RPMI8226 (cell line): ENCODE measurements at regions not wholly inside any gene's neighbourhood (a gene's known extent, or its start where the extent isn't known, plus 50 kb on each side); places are given as distances from the start of the nearest gene placed in this dataset.
A peak's percentile ranks its signal among the peaks of the same experiment; 100 is the strongest.
"Not testable (repeated sequence)": the region's sequence is repeated elsewhere in the genome, so short reads cannot be mapped to it uniquely, and the experiment has no call there.

Source experiments
- DNase-seq: peaks from one replicate; pipeline ENCODE4 v3.0.0-alpha.2; 2015

DNA sequence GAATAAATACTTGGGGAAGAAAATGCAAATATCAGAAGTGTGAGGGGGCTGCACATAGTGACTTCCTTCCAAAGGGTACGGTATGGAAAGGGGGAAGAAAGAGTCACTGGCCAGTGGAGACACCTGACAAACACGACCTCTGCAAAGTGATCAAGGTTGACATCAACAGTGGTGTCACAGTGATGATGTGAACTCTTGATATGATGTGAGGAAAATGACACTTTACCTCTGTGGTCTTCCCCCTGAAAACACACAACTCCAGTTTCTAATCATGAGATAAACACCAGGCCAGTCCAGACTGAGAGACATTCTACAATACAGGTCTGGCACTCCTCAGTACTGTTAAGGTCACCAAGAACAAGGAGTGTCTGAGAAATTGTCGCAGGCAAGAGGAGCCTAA lies 169.7 kb downstream of the BUB3 start:
- DNase-seq: no peak

DNA sequence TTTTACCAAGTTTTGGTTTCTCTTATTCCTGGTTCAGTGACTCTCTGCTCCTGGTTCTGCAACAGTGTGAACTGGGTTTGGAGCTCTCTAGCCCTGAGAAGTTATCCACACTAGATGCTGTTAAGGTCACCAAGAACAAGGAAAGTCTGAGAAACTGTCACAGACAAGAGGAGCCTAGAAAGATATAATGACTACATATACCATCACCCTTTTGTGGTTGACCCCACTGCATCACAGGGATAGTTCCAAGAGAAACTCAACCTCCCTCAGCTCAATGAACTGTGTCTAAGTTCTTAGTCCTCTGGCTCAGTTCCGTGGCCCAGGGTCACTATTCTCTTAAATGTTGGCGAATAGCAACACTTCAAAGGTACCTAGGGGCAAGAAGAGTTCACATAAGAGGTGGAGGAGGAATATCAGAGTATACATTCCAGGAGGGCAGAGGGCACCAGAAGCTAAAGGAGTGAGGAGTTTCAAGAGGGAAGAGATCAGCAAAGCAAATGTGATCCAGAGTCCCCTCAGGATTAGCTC lies 171.5 kb downstream of the BUB3 start:
- DNase-seq: no peak

DNA sequence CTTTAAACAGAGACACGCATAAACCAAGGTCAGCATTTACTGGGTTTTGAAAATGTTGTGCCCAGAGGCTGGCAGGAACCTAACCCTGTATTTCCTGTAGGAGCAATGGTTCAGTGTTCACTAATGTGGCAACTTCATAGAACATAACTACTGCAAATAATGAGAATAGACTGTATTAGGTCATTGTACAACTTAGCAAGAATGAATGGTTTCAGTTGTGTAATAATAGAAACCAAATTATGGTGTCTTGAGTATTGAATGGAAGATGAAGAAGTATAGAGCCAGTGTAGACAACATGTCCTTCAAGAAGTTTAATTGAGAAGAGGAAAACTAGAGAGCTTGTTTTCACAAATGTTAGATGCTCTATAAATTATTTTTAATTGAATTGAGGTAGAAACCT lies 172.5 kb downstream of the BUB3 start:
- DNase-seq: no peak

DNA sequence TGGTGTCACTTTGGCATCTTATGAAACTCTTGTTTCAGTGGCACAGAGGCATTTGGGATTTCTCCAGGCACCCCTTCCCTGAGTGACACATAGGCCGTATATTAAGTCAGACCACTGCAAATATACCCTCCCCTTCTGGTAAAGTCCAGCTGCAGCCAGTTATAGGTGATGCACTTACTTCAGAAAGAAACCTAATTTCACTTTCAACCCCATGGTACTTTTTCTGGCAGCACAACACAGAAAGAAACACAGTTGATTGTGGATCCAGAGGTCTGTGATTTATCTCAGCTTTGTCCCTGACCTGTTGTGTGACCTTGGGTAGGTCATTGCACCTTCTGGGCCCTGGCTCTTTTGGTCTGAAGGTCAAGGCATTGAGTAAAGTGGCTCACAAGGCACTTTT lies 173.2 kb downstream of the BUB3 start:
- no peak for DNase-seq

DNA sequence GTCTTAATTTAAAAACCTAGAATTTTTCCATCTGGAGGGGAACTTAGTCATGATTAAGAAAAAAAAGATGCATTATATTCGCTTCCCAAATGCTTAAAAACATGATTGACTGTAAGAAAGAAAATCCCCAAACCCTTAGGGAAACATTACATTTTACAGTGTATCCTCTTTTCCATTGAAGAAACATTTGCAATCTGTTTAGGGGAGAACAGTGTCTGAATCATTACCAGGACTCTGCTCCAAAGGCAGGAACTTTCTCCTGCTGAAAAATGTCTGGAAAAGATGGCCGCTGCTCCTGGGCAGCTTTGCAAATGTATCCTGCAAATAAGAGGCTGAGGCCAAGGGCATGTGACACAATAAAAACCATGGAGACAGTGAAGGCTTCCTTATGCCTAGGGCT lies 173.7 kb downstream of the BUB3 start:
- no peak for DNase-seq

DNA sequence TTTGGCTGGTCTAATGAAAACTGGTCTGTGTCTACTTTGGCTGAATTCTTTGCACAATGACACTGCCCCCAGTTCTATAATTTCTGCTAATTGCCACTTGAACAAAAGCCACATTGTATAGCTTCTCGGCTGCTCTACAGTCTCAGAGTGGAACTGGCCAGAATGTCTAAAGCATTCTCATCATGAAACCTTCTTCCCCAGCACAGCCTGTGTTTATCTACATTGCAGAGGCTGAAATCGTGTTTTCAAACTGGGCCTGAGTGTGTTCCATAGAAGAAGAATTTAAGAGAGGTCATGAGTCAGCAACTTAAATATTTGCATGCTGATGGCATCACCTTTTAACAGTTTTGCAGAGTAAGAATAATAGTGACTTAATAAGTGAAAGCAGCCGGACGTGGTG lies 177.2 kb downstream of the BUB3 start:
- no peak for DNase-seq

DNA sequence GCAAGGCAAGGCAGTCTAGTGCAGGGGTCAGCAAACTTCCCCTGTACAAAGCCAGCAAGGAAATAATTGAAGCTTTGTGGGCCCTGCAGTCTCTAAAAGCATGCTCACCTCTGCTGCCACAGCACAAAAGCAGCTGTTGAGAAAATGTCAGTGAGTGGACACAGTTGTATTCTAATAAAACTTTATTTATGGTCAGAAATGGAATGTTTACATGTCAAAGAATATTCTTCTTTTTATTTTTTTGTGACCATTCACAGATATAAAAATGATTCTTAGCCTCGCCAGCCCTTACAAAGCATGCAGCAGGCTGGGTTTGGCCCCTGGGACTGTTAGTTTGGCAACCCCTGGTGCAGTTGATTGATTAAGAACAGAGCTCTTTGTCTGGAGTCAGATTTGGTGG lies 192.4 kb downstream of the BUB3 start:
- DNase-seq: no peak

DNA sequence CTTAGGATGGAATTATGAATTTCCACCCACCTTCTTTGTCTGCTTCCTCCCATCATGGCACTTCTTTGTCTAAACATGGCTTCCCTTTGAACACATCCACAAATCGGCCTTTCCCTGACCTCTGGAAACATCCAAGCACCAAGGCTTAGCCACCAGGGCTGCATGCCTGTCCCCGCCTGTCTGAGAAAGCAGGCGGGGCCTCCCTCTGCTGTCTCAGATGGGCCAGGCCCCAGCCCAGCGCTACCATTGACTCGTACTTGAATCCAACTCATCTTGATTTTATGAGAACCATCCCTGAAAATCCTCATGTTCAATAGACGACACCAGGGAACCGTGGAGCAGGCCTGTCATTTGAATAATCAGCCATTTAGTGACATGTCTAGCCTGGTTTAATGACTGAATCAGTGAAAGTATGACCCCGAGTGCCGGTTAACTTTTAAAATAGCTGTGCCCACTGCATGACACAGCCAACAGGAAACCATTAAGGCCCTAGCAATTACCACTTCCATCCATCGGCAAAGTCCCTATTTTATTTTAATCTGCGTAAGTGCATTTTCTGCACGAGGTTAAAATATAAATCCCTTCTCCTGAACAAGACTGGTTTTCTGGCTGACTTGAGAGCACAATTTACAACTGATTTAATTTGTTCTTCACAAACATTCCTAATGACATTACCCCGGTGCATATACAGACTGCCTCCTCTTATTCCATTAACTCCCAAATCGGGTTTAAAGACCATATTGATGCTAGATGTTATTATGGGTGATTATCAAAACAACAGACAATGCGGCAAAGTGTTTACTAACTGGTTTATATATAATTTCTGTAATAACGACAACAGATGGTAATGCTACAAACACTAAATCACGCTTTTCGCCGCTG lies 194.7 kb downstream of the BUB3 start:
- DNase-seq: no peak

DNA sequence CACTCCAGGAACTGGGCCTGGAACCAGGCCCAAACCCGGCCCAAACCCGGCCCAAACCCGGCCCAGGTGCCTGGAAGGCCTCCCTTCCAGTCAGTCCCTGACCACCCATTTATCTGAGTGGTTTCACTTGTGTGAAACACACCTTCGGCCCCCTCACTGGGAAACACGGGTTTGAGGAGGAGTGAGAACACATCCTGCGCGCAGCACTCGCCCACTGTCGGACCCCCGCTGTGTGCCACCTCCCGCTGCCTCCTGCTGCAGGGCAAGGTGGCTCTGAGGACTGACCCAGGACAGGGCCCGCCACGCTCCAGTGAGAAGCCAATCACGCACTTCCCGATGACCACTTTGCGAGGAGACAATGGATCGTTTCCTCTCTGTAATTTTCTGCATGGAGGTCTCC lies 197.5 kb downstream of the BUB3 start:
- DNase-seq: no peak

DNA sequence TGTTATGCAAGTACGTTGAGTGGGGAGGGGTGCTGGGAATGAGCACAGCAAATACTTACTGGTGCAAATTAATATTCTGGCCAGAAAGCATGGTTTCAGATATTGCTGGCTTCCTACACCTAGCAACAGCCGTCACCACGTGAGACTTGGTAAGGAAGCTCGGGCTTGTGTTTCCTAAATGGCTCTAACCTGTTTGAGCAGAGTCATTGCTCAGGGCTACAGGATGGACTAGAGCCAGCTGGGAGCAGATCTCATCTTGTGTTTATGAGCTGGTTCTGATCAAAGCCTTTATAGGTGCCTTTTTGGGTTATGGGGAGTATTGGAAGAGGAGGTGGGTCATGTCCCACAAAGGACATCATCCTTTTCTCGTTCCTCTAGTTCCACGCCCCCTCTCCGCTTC lies 200.3 kb downstream of the BUB3 start:
- DNase-seq: no peak

DNA sequence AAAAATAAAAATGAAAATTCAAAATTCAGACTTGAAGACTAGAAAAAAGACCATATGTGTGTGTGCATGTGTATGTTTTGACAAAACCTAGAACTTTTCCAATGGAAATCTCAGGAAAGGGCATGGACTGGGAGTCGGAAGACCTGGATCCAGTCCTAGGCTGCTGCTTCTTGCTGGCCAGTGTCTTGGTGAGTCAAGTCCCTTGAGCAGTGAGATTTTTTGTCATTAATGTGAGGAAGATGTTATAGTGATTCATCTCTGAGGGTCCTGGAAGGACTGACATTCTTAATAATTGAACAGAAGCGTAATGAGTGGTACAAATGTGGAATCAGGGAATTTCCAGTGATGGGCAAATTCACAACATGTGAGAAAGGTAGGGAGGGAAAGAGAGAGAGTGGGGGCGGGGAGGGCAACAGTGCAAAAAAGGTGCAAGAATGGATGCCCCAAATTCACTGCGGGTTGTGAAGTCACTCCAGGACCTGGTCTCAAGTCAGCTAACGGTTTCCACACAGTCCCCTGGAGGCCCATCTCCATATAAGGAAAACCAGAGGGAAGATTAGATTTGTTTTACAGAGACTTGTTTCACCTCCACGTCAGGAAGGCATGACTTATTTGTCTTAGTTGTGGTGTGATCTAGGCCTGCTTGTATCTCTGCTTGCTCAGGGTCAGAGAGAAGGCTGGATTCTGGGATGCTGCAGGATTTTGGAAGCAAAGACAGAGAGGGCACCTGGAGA lies 201.7 kb downstream of the BUB3 start:
- no peak for DNase-seq

DNA sequence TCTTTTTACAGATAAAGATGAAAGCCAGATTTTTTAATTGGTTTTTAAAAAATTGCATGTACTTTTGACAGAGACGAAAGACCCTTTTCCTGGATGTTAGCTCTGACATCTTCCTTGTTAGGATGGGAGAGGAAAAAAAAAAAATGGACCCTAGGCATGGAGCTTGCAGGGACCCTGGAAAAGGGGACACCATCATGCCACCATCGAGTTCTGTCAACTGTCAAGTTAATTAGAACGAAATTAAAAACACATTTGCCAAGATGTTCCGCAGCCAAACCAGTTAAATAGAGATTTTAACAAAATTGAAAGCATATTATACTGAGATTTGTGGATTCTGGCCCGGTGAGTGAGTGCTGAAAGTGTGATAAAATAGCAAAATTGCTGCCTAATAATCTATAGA lies 202.6 kb downstream of the BUB3 start:
- no peak for DNase-seq

DNA sequence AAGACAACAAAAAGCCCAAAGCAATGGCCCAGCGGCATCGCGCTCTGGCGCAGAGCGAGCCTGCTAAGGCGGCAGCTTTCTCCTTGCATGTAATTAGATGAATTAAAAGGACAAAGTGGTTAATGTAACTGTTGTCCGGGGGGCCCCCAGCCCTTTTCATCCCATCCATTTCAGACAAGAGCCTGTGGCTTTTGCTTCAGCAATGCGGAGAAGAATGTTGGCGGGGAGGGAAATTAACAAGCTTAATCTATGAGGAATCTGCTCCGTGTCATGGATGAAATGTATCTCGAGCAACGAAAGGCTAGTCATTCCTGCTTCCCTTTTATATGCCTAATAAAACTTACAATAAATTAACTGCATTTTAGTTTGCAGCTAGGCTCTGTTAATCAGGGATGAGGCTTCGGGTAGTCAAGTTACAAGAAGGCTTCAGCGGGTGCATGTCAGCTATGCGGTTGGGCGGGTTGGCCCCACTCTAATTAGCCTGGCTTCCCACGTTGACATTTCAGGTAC lies 203.3 kb downstream of the BUB3 start:
- DNase-seq: no peak

DNA sequence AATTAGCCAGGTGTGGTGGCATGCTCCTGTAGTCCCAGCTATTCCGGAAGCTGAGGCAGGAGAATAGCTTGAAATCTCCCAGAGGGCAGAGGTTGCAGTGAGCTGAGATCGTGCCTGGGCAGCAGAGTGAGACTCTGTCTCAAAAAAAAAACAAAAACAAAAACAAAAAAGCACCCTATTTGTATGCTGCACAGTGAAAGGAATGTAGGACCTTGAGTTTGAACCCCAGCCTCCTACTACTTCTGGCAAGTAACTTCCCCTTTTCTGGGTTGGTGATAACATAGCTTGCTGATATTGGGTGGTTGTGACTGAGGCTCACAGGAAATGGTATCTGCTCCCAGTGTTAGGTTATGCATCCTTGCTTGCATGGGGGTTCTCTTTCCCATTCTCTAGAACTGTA lies 205.3 kb downstream of the BUB3 start:
- DNase-seq: peak; percentile 35

DNA sequence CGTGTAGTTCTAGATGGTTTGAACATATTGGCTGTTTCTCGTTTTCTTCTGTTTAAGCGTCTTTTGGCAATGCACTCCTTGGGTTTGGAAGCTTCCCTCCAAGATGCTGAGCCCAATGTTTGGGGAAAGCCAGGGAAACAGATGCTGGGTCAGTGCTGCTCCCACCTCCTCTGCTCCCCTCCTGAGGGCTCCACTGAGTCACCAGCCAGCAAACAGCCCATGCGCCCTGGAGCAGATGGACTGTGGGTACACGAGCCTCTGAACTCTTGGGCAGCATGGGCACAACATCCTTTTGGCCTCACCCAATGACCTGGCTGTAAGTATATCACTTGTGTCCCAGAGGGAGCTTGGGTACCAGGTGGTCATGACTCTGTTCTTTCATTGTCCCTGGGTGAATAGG lies 207.6 kb downstream of the BUB3 start:
- no peak for DNase-seq

DNA sequence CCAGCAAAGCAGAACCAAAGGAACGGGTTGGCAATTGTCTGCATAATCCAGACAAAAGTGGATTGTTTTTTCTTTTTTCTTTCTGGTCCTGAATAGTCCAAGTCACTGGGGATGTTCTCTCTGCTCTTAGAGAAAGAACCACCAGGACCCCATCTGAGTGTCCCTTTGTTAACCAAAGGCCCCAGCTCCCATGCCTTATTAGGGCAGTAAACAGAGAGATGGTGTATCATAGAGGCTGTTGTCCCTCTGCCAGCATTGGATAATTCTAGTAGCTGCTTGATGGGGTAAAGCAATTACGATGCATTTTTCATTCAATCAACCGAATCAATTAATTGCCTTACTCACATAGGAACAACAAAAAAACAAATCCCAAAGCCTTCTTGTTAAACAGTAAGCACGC lies 213.0 kb downstream of the BUB3 start:
- no peak for DNase-seq

DNA sequence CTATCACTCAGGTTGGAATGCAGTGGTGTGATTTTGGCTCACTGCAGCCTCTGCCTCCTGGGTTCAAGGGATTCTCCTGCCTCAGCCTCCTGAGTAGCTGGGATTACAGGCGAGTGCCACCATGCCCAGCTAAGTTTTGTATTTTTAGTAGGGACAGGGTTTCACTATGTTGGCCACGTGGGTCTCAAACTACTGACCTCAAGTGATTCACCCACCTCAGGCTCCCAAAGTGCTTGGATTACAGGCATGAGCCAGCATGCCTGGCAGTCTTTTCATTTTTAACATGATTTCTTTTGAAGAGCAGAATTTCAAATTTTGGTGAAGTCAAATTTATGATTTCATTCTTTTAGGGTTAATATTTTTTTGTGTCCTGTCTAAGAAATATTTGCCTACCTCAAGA lies 217.4 kb downstream of the BUB3 start:
- not testable (repeated sequence) for DNase-seq

DNA sequence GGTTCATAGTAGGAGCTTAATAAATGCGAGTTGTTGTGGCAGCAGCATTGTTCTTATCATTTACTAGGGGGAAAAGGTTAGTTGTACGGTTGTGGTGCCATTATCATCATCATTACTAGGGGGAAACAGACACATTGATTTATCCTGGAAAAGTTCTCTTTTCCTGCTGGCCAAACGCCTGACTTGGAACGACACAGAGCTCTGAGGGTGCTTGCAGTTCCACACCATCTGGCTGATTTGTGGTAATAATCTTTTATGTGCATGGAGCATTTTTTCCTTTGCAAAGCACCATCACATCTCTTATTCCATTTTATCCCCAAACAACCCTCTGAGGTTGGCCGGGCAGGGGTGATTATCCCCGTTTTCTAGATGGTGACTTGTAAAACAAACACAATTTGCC lies 219.4 kb downstream of the BUB3 start:
- DNase-seq: no peak

DNA sequence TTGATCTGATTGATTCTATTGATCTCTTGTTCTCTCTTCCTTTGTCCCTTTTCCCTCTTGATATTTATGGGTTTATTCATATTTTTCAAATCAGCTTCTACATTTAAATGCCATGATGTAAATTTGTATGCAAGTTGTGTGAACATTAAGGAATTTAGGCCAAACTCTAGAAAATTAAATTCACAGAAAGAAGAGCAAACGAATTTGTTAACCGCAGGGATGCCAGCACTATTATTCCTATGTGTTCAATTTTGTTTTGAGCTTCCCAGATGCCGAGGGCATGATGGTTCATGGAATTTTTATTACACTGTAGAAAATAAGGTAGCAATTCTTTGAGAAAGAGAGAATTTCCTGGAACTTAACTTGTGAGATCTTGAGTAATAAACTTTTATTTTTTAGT lies 220.9 kb downstream of the BUB3 start:
- DNase-seq: no peak

DNA sequence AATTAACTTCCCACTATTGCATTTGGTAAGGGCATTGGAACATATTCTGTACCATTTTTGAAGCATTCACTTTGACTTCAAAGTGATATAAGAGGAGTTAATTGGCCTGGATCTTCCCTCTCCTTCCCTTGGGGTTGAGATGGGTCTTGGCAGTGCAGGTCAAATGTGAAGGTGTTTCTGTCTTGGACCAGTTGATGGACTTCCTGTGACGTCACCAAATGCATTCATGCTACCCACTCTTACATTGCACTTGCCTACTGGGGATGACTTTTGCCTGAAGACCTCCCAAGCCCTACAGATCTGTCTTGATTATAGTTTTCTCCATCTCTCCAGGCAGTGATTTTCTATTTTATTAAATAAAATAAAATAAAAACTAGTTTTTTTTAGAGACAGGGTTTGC lies 221.5 kb downstream of the BUB3 start:
- DNase-seq: no peak

DNA sequence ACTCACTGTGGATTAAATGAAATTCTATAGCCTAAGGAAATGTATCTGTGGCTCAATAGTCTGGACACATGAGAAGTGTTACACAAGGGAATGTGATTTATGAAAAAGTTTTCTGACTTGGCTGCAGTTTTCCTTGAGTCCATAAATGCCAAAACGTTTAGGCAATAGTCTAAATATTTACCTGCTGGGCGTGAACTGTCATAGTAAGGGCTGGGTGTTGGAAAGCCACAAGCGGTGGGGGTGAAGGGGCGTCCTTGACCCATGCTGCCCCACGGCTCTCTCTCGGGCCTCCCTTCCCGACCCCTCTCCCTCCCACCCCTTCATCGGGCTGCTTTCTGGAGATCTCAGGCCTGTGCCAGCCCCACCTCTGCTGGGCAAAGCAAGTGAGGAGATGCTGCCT lies 223.7 kb downstream of the BUB3 start:
- DNase-seq: no peak

DNA sequence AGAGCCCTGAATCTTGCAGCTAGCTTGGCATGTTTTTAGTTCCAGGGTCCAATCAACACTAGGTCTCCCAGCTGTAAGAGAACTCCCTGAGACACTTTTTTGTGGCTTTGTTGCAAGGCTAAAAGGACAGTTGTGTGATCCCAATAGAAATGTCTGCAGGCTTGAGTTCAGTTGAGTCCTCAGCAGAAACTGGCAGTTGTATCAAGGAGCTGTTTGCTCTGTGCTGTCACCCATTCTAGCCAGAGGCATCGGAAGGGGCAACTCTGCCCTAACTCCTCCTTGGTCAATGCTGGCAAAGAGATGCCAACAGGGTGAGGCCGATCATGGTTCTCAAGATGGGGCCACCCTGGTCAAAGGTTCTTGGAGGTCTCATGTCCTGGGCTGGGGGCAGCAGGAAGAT lies 224.1 kb downstream of the BUB3 start:
- no peak for DNase-seq

DNA sequence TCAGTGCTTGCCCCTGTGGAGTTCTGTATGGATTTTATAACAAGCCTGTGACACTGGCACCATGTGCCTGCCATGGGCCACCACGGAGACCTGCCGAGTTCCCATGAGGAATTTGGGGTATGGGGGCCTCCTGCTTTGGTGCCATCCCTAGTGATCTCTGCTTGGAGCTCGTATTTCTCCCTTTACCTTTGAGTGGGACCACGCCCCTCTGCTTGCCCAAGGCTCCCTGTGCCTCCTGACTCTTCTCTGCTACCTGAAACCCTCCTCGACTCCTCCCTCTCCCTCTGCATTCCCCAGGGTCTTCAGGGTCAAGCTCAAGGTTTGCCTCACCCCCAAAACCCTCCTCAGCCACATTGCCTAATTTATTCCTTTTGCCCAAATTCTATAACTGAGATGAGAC lies 225.0 kb downstream of the BUB3 start:
- no peak for DNase-seq

DNA sequence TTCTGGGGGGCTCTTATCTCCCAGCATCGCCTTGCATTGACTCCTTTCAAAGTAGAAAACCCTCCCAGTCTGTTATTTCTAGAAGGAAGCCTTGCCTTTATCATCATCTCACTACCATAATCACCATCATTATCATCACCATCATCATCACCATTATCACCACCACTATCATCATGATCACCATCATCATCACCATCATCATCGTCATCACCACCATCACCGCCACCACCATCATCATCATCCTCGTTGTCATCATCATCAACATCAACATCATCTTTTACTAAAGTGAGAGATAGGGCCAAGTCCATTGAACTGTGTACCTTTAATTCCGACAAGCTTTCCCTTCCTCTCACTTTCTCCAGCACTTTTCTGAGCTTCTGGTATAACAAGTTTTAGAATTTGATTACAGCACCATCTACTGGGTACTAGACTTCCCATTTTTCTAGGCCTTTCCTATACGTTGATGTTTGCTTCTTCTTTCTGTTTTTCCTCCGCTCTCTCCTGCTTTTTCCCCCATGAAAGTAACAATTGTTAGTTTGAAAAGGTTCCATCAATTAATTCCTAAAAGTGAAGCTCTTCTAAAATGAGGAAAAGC lies 226.4 kb downstream of the BUB3 start:
- DNase-seq: no peak
